ENCODE measurements at regions not wholly inside any gene's neighbourhood (a gene's known extent, or its start where the extent isn't known, plus 50 kb on each side); places are given as distances from the start of the nearest gene placed in this dataset.
"Not testable (repeated sequence)": the region's sequence is repeated elsewhere in the genome, so short reads cannot be mapped to it uniquely, and the experiment has no call there.

GRCh38 chr5:174897281-174897950 lies 173.0 kb downstream of the MSX2 start:
- TF ChIP-seq, protein P1, sequence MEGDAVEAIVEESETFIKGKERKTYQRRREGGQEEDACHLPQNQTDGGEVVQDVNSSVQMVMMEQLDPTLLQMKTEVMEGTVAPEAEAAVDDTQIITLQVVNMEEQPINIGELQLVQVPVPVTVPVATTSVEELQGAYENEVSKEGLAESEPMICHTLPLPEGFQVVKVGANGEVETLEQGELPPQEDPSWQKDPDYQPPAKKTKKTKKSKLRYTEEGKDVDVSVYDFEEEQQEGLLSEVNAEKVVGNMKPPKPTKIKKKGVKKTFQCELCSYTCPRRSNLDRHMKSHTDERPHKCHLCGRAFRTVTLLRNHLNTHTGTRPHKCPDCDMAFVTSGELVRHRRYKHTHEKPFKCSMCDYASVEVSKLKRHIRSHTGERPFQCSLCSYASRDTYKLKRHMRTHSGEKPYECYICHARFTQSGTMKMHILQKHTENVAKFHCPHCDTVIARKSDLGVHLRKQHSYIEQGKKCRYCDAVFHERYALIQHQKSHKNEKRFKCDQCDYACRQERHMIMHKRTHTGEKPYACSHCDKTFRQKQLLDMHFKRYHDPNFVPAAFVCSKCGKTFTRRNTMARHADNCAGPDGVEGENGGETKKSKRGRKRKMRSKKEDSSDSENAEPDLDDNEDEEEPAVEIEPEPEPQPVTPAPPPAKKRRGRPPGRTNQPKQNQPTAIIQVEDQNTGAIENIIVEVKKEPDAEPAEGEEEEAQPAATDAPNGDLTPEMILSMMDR (IDR thresholded peaks at IDR 0.05; ENCODE audit: low read depth, low read length), result no peak
- Histone ChIP-seq H3K4me1 (no peaks in the 10 kb centered on the region), H3K36me3 (no peaks in the 10 kb centered on the region), H3K4me3 (ENCODE audit: low read depth, low read length) (no peak overlapping the region), H3K27me3 (no peaks in the 10 kb centered on the region; the same call in 1 of the 2 replicates), H3K9me3 (no peaks in the 10 kb centered on the region)
- DNase-seq, result no peak

DNA sequence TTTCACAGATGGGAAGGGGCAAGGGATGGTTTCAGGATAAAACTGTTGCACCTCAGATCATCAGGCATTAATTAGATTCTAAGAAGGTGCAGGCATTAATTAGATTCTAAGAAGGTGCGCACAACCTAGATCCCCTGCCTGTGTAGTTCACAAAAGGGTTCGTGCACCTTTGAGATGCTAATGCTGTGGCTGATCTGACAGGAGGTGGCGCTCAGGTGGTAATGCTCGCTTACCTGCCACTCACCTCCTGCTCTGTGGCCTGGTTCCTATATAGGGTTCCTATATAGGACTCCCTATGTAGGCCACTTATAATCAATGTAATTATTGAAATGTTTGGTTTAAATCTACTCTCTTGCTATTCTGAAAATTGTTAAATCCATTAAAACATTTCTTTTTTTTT lies 171.0 kb downstream of the MSX2 start:
- H3K36me3 ChIP-seq, result no peaks in the 10 kb centered on the region
- TF ChIP-seq, protein P1 (IDR thresholded peaks at IDR 0.05; ENCODE audit: low read depth, low read length), result no peak
- H3K4me1 ChIP-seq, result no peaks in the 10 kb centered on the region
- no peak overlapping the region for H3K4me3 ChIP-seq (ENCODE audit: low read depth, low read length)
- H3K27me3 ChIP-seq, result no peaks in the 10 kb centered on the region; the same call in 1 of the 2 replicates
- DNase-seq, result no peak
- no peaks in the 10 kb centered on the region for H3K9me3 ChIP-seq

- TF ChIP-seq, protein P1 (IDR thresholded peaks at IDR 0.05; ENCODE audit: low read depth, low read length), result no peak
- Histone ChIP-seq H3K9me3 (no peaks in the 10 kb centered on the region), H3K4me3 (ENCODE audit: low read depth, low read length) (no peak overlapping the region), H3K27me3 (no peaks in the 10 kb centered on the region), H3K36me3 (no peaks in the 10 kb centered on the region), H3K4me1 (no peaks in the 10 kb centered on the region)
- DNase-seq, result no peak
Observed at GRCh38 chr5:174892742-174893141, 168.4 kb downstream of the MSX2 start.

GRCh38 chr5:174880412-174881200 lies 156.2 kb downstream of the MSX2 start:
- DNase-seq, result not testable (repeated sequence)

DNA sequence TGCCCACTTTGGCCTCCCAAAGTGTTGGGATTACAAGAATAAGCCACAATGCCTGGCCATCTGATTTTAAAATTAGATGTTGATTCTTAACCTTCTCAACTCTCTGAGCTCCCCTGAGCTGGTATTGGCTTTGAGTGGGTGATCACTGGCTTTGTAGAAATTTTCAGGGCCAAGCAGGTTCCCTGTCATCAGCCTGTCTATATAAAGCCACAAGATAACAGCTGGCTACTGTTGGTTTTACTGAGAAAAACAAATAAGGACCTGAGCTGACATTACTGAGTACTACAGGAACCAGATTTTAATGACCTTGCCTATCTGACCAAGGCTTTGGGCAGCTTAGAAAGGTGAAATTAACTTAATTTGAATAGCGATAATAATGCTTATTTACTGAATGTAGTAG lies 153.6 kb downstream of the MSX2 start:
- Histone ChIP-seq H3K4me1 (no peaks in the 10 kb centered on the region), H3K9me3 (no peaks in the 10 kb centered on the region), H3K36me3 (no peaks in the 10 kb centered on the region), H3K4me3 (ENCODE audit: low read depth, low read length) (no peak overlapping the region), H3K27me3 (peaks cover 10% of the 10 kb centered on the region)
- TF ChIP-seq, protein P1 (IDR thresholded peaks at IDR 0.05; ENCODE audit: low read depth, low read length), result no peak
- no peak for DNase-seq

More at GRCh38 chr5:174880412-174881200, 156.2 kb downstream of the MSX2 start:
- H3K36me3 ChIP-seq; H3K4me3 ChIP-seq (ENCODE audit: low read depth, low read length); H3K27me3 ChIP-seq; H3K4me1 ChIP-seq; H3K9me3 ChIP-seq: not testable (repeated sequence)

- no peaks in the 10 kb centered on the region for H3K9me3 ChIP-seq
- H3K4me1 ChIP-seq, result no peaks in the 10 kb centered on the region
- TF ChIP-seq, protein P1 (IDR thresholded peaks at IDR 0.05; ENCODE audit: low read depth, low read length), result no peak
- no peaks in the 10 kb centered on the region for H3K36me3 ChIP-seq
- no peak for DNase-seq
- H3K4me3 ChIP-seq (ENCODE audit: low read depth, low read length), result no peak overlapping the region
- peaks cover 23% of the 10 kb centered on the region for H3K27me3 ChIP-seq
Observed at GRCh38 chr5:174872271-174872670, 147.9 kb downstream of the MSX2 start.
